IMR-90 (cell line): ENCODE measurements at regions not wholly inside any gene's neighbourhood (a gene's known extent, or its start where the extent isn't known, plus 50 kb on each side); places are given as distances from the start of the nearest gene placed in this dataset.

Experiments
- ATAC-seq: fragments of 200-7000 bp; cut with Tn5 transposase; 2 replicates; pipeline ENCODE4 v1.9.1; 2020; ENCODE audit warnings: low read depth, mild to moderate bottlenecking, moderate library complexity
- BruUV-seq: library from RNA; stranded (reverse); fragments of 400-500 nt; replicated peaks from 2 replicates; lab custom pipeline; 2021; lab: Mats Ljungman, UMichigan
- CTCF ChIA-PET: fragments of 300-600 bp; formaldehyde crosslinking; extraction: SDS; loops from one replicate; lab custom pipeline; 2021; ENCODE audit warnings: antibody characterized with exemption; lab: Yijun Ruan, JAX
- POLR2A ChIA-PET: fragments of 300-600 bp; sonication (Branson Sonifier 250); formaldehyde crosslinking; loops from one replicate; lab custom pipeline; 2022; ENCODE audit warnings: antibody characterized with exemption; ENCODE audit not compliant: unreplicated experiment; lab: Charles Lee
- DNase-seq: peaks from one replicate; pipeline ENCODE4 v3.0.0; 2013
- H2AFZ ChIP-seq: replicated peaks from 2 replicates; pipeline ENCODE3; 2013; ENCODE audit warnings: low read length, mild to moderate bottlenecking; ENCODE audit not compliant: poor library complexity
- H2AK5ac ChIP-seq: 2 replicates; pipeline ENCODE4 v1.6.1; 2013; ENCODE audit warnings: low read depth, low read length, inconsistent platforms
- H2AK9ac ChIP-seq: replicated peaks from 2 replicates; pipeline ENCODE3; 2013; ENCODE audit warnings: mild to moderate bottlenecking, low read depth, low read length, moderate library complexity; ENCODE audit not compliant: poor library complexity
- H2BK120ac ChIP-seq: 2 replicates; pipeline ENCODE4 v1.6.1; 2013; ENCODE audit warnings: low read depth, low read length, inconsistent platforms
- H2BK15ac ChIP-seq: 3 replicates; pipeline ENCODE4 v1.6.1; 2013; ENCODE audit warnings: low read depth, low read length, inconsistent platforms
- H2BK20ac ChIP-seq: 2 replicates; pipeline ENCODE4 v1.6.1; 2013; ENCODE audit warnings: low read depth, mild to moderate bottlenecking, inconsistent platforms, low read length, moderate library complexity
- H2BK5ac ChIP-seq: 2 replicates; pipeline ENCODE4 v1.6.1; 2013; ENCODE audit warnings: mild to moderate bottlenecking, low read depth, low read length, inconsistent platforms; ENCODE audit not compliant: poor library complexity, severe bottlenecking
- H3K14ac ChIP-seq: replicated peaks from 2 replicates; pipeline ENCODE4 v1.6.1; 2013; ENCODE audit warnings: low read depth, low read length, inconsistent platforms
- H3K18ac ChIP-seq: 2 replicates; pipeline ENCODE4 v1.6.1; 2013; ENCODE audit warnings: low read depth, low read length, control low read depth
- H3K23ac ChIP-seq: 2 replicates; pipeline ENCODE4 v1.6.1; 2013; ENCODE audit warnings: low read depth, low read length, inconsistent platforms
- H3K27ac ChIP-seq: 2 replicates; pipeline ENCODE4 v1.5.1; 2013; ENCODE audit warnings: mild to moderate bottlenecking, control low read depth, low read length; ENCODE audit not compliant: insufficient read depth
- H3K27me3 ChIP-seq: 2 replicates; pipeline ENCODE4 v1.6.1; 2013; ENCODE audit warnings: low read length; ENCODE audit not compliant: control insufficient read depth, insufficient read depth
- H3K36me3 ChIP-seq: 2 replicates; pipeline ENCODE4 v1.6.1; 2013; ENCODE audit warnings: low read length, mixed read lengths; ENCODE audit not compliant: control insufficient read depth, insufficient read depth
- H3K4ac ChIP-seq: 2 replicates; pipeline ENCODE4 v1.6.1; 2013; ENCODE audit warnings: low read depth, low read length, inconsistent platforms
- H3K4me1 ChIP-seq: 2 replicates; pipeline ENCODE4 v1.6.1; 2013; ENCODE audit warnings: low read length, mixed read lengths; ENCODE audit not compliant: control insufficient read depth, insufficient read depth
- H3K4me2 ChIP-seq: 2 replicates; pipeline ENCODE4 v1.6.1; 2013; ENCODE audit warnings: low read depth, mild to moderate bottlenecking, control low read depth, low read length, moderate library complexity
- H3K4me3 ChIP-seq: 2 replicates; pipeline ENCODE4 v1.5.1; 2013; ENCODE audit warnings: low read depth, mild to moderate bottlenecking, control low read depth, low read length, moderate library complexity; ENCODE audit not compliant: insufficient read depth
- H3K56ac ChIP-seq: 2 replicates; pipeline ENCODE4 v1.6.1; 2013; ENCODE audit warnings: low read length, inconsistent platforms; ENCODE audit not compliant: insufficient read depth; ENCODE audit errors: extremely low read depth
- H3K79me1 ChIP-seq, 2 experiments: 2 replicates each; pipeline ENCODE4 v1.6.1; 2013; ENCODE audit warnings: low read length in 2 of 2, inconsistent platforms in 1 of 2, low read depth in 1 of 2
- H3K9ac ChIP-seq: 2 replicates; pipeline ENCODE4 v1.6.1; 2013; ENCODE audit warnings: low read depth, low read length, control low read depth
- H3K9me1 ChIP-seq: 2 replicates; pipeline ENCODE4 v1.6.1; 2013; ENCODE audit warnings: low read length, inconsistent platforms; ENCODE audit not compliant: insufficient read depth
- H3K9me3 ChIP-seq: 2 replicates; pipeline ENCODE4 v1.6.1; 2013; ENCODE audit warnings: low read length; ENCODE audit not compliant: control insufficient read depth, insufficient read depth
- H4K20me1 ChIP-seq: 2 replicates; pipeline ENCODE4 v1.6.1; 2013; ENCODE audit warnings: low read length, inconsistent platforms; ENCODE audit not compliant: insufficient read depth
- H4K5ac ChIP-seq: 2 replicates; pipeline ENCODE4 v1.6.1; 2013; ENCODE audit warnings: mild to moderate bottlenecking, low read depth, low read length, control low read depth
- H4K8ac ChIP-seq, 2 experiments: 2 replicates each; pipeline ENCODE4 v1.6.1; 2013; ENCODE audit warnings: low read depth in 2 of 2, low read length in 2 of 2, control low read depth in 1 of 2, inconsistent platforms in 1 of 2
- H4K91ac ChIP-seq: 2 replicates; pipeline ENCODE4 v1.6.1; 2013; ENCODE audit warnings: low read depth, low read length, inconsistent platforms; ENCODE audit not compliant: insufficient read depth
- BHLHE40 ChIP-seq: fragments of 150-350 bp; IDR thresholded peaks from 2 replicates; pipeline ENCODE4 v1.6.1; 2016; ENCODE audit warnings: mild to moderate bottlenecking, low read depth, low read length
- CEBPB ChIP-seq: IDR thresholded peaks from 2 replicates; pipeline ENCODE4 v1.6.1; 2012; ENCODE audit warnings: low read depth, low read length, improper control_type of control experiment
- FOS ChIP-seq: fragments of 150-350 bp; IDR thresholded peaks from 2 replicates; pipeline ENCODE4 v1.6.1; 2016; ENCODE audit warnings: low read depth, low read length
- MAFK ChIP-seq: IDR thresholded peaks from 2 replicates; pipeline ENCODE4 v1.6.1; 2012; ENCODE audit warnings: low read depth, low read length, improper control_type of control experiment
- MAZ ChIP-seq: IDR thresholded peaks from 2 replicates; pipeline ENCODE4 v1.6.1; 2012; ENCODE audit warnings: low read depth, mild to moderate bottlenecking, low read length, improper control_type of control experiment, moderate library complexity, borderline replicate concordance
- MXI1 ChIP-seq: IDR thresholded peaks from 2 replicates; pipeline ENCODE4 v1.6.1; 2012; ENCODE audit warnings: low read depth, mild to moderate bottlenecking, low read length, moderate library complexity, borderline replicate concordance
- NFE2L2 ChIP-seq: fragments of 150-350 bp; IDR thresholded peaks from 2 replicates; pipeline ENCODE4 v1.6.1; 2016; ENCODE audit warnings: low read depth, mild to moderate bottlenecking, low read length
- RFX5 ChIP-seq: IDR thresholded peaks from 2 replicates; pipeline ENCODE4 v1.8.0; 2012; ENCODE audit warnings: low read depth, mild to moderate bottlenecking, low read length, moderate library complexity
- SMC3 ChIP-seq: fragments of 150-350 bp; IDR thresholded peaks from 2 replicates; pipeline ENCODE4 v1.6.1; 2016; ENCODE audit warnings: low read depth, mild to moderate bottlenecking, antibody characterized with exemption, low read length, moderate library complexity
- WGBS, 2 experiments: methylation state at CpG; one replicate each; pipeline versions ENCODE4 v1.1.5 to v1.1.7; 2013; ENCODE audit warnings: missing lambda C conversion rate in 2 of 2; ENCODE audit not compliant: insufficient read length in 1 of 2; ENCODE audit errors: extremely low coverage in 2 of 2; 5-methylcytosine and 5-hydroxymethylcytosine counted together
- dilution Hi-C: fragments of 300-500 bp; cut with HindIII; formaldehyde crosslinking; loops from one replicate; pipeline ENCODE4 v1.14.3; 2018; ENCODE audit warnings: low sequenced_read_pairs; ENCODE audit not compliant: unreplicated experiment
- in situ Hi-C: fragments of 300-500 bp; cut with MboI; formaldehyde crosslinking; loops from 3 replicates; pipeline ENCODE4 v1.14.3; 2019; ENCODE audit warnings: low sequenced_read_pairs, inconsistent platforms, mixed read lengths
- intact Hi-C: fragments of 100-400 bp; cut with micrococcal nuclease; formaldehyde crosslinking; loops from 2 replicates; pipeline ENCODE4 v1.10.0; 2022
- TF ChIP-seq, protein P1 (sequence below): conservative IDR thresholded peaks from 2 replicates; pipeline ENCODE4 v1.5.1; 2012; ENCODE audit warnings: mild to moderate bottlenecking, low read depth, low read length, improper control_type of control experiment
- TF ChIP-seq, protein P2 (sequence below): fragments of 150-350 bp; IDR thresholded peaks from 2 replicates; pipeline ENCODE4 v1.6.1; 2017; ENCODE audit warnings: mild to moderate bottlenecking, antibody characterized with exemption, low read length, low read depth
- TF ChIP-seq, protein P3 (sequence below): fragments of 150-350 bp; IDR thresholded peaks from 2 replicates; pipeline ENCODE4 v1.6.1; 2016; ENCODE audit warnings: low read depth, mild to moderate bottlenecking, low read length, moderate library complexity, borderline replicate concordance

DNA sequence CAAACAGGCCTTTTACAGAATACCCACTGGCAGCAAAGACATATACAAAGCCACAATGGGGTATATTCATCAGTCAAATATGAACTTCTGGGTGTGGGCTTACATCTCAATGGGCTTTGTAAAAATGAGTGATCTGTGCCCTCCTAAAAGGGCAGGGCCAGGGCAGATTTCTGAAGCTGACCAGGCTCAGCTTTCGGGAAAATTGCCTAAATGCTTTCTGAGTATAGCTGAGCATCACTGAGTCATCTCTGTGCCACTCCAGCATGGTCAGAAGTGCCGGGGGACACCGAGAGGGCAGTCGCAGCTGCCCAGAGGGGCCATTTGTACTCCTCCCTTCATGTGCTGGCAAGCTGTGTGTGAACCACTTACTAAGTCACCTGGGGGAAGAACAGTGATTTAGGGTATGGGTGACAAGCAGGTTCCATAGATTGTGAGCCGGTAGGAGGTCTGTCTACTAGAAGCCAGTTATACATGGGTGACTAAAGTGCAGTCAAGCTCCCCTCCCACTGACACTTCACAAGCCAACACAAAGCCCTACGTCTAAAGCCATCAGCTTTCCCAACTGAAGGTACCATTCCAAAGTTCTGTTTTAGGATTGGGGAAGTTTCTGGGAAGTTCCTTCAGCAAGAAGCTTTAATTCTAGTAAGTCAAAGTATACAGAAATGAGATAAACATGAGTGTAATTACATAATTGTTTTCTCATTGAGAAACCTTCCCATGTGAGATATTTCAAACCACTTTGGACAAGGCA, 147.6 kb upstream of the TAB2 start:
- H3K27ac ChIP-seq = no peak overlapping the region

More for the DNA sequence above, 147.6 kb upstream of the TAB2 start:
- no peaks in the 10 kb centered on the region for H3K9me1 ChIP-seq
- ChIA-PET CTCF (no interaction called here), POLR2A (no interaction called here)
- H3K79me1 ChIP-seq = no peaks in the 10 kb centered on the region
- no peak overlapping the region for H3K4me3 ChIP-seq
- no peak overlapping the region for H4K5ac ChIP-seq
- no peak overlapping the region for H3K4me2 ChIP-seq
- H3K56ac ChIP-seq = no peak overlapping the region
- H3K27me3 ChIP-seq = peaks cover 34% of the 10 kb centered on the region
- 86% methylated on average over 1 of the region's 6 CpGs; no CpG with 5 or more reads in 1 of the 2 experiments for WGBS, 2 experiments
- ATAC-seq (no peak; the same call in 1 of the 2 replicates), DNase-seq (no peak)
- H2AK5ac ChIP-seq = no peak overlapping the region
- H3K23ac ChIP-seq = no peak overlapping the region
- BruUV-seq = no TSS peak
- H3K4ac ChIP-seq = no peak overlapping the region
- H4K8ac ChIP-seq = no peak overlapping the region
- no peak overlapping the region for H2BK5ac ChIP-seq
- no peaks in the 10 kb centered on the region for H3K9me3 ChIP-seq
- no peaks in the 10 kb centered on the region for H4K20me1 ChIP-seq
- in situ Hi-C loops = no loop called here
- H2BK15ac ChIP-seq = no peak overlapping the region
- no peaks in the 10 kb centered on the region for H3K36me3 ChIP-seq
- no peaks in the 10 kb centered on the region; the same call in 1 of the 2 replicates for H3K4me1 ChIP-seq
- H2AK9ac ChIP-seq = no peak overlapping the region
- no peak overlapping the region for H2BK20ac ChIP-seq
- TF ChIP-seq RFX5 = no peak
- no peak for TF ChIP-seq MAFK
- no peak for TF ChIP-seq FOS
- TF ChIP-seq CEBPB = no peak
- TF ChIP-seq, protein P1, sequence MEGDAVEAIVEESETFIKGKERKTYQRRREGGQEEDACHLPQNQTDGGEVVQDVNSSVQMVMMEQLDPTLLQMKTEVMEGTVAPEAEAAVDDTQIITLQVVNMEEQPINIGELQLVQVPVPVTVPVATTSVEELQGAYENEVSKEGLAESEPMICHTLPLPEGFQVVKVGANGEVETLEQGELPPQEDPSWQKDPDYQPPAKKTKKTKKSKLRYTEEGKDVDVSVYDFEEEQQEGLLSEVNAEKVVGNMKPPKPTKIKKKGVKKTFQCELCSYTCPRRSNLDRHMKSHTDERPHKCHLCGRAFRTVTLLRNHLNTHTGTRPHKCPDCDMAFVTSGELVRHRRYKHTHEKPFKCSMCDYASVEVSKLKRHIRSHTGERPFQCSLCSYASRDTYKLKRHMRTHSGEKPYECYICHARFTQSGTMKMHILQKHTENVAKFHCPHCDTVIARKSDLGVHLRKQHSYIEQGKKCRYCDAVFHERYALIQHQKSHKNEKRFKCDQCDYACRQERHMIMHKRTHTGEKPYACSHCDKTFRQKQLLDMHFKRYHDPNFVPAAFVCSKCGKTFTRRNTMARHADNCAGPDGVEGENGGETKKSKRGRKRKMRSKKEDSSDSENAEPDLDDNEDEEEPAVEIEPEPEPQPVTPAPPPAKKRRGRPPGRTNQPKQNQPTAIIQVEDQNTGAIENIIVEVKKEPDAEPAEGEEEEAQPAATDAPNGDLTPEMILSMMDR = no peak
- no peak for TF ChIP-seq NFE2L2
- no peak for TF ChIP-seq MAZ
- TF ChIP-seq, protein P2, sequence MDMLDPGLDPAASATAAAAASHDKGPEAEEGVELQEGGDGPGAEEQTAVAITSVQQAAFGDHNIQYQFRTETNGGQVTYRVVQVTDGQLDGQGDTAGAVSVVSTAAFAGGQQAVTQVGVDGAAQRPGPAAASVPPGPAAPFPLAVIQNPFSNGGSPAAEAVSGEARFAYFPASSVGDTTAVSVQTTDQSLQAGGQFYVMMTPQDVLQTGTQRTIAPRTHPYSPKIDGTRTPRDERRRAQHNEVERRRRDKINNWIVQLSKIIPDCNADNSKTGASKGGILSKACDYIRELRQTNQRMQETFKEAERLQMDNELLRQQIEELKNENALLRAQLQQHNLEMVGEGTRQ = no peak
- TF ChIP-seq, protein P3, sequence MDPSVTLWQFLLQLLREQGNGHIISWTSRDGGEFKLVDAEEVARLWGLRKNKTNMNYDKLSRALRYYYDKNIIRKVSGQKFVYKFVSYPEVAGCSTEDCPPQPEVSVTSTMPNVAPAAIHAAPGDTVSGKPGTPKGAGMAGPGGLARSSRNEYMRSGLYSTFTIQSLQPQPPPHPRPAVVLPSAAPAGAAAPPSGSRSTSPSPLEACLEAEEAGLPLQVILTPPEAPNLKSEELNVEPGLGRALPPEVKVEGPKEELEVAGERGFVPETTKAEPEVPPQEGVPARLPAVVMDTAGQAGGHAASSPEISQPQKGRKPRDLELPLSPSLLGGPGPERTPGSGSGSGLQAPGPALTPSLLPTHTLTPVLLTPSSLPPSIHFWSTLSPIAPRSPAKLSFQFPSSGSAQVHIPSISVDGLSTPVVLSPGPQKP = no peak
- no peak for TF ChIP-seq MXI1
- no peak for TF ChIP-seq SMC3
- TF ChIP-seq BHLHE40 = no peak
- no peak overlapping the region for H4K91ac ChIP-seq
- no peak overlapping the region for H3K14ac ChIP-seq
- dilution Hi-C loops = no loop called here
- no peak overlapping the region for H2BK120ac ChIP-seq
- H3K9ac ChIP-seq = no peak overlapping the region
- no peak overlapping the region for H2AFZ ChIP-seq
- intact Hi-C loops = no loop called here
- H3K18ac ChIP-seq = no peak overlapping the region
